ENCODE measurements at regions not wholly inside any gene's neighbourhood (a gene's known extent, or its start where the extent isn't known, plus 50 kb on each side); places are given as distances from the start of the nearest gene placed in this dataset.

DNA sequence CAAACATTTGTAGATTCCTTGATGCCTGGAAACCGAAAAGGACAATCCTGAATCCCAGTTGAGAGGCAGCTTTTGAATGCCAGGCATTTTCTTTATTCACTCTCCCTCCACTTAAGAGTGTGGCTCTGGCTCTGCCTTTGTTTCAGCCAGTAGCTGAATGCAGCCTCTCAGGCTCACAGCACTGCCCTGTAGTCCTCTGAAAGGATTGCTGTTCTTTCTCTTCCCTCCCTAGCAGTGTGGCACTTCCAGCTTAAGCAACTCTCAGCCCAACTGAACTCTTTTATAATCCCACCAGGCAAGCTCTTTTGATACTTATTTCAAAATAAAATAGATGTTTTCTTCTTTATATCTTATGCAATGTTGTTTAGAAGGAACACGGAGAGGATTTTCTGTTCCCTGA, 415.6 kb downstream of the GJA1 start:
- H3K27ac ChIP-seq: no peak overlapping the region
- TF ChIP-seq, protein P1, sequence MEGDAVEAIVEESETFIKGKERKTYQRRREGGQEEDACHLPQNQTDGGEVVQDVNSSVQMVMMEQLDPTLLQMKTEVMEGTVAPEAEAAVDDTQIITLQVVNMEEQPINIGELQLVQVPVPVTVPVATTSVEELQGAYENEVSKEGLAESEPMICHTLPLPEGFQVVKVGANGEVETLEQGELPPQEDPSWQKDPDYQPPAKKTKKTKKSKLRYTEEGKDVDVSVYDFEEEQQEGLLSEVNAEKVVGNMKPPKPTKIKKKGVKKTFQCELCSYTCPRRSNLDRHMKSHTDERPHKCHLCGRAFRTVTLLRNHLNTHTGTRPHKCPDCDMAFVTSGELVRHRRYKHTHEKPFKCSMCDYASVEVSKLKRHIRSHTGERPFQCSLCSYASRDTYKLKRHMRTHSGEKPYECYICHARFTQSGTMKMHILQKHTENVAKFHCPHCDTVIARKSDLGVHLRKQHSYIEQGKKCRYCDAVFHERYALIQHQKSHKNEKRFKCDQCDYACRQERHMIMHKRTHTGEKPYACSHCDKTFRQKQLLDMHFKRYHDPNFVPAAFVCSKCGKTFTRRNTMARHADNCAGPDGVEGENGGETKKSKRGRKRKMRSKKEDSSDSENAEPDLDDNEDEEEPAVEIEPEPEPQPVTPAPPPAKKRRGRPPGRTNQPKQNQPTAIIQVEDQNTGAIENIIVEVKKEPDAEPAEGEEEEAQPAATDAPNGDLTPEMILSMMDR (IDR thresholded peaks at IDR 0.05): no peak
- no peak for TF ChIP-seq ZFX (IDR thresholded peaks at IDR 0.05; ENCODE audit: borderline replicate concordance)

GRCh38 chr6:121853686-121854085, 418.2 kb downstream of the GJA1 start:
- TF ChIP-seq ZFX (IDR thresholded peaks at IDR 0.05; ENCODE audit: borderline replicate concordance): no peak
- TF ChIP-seq, protein P1 (IDR thresholded peaks at IDR 0.05): no peak
- no peak overlapping the region for H3K27ac ChIP-seq

DNA sequence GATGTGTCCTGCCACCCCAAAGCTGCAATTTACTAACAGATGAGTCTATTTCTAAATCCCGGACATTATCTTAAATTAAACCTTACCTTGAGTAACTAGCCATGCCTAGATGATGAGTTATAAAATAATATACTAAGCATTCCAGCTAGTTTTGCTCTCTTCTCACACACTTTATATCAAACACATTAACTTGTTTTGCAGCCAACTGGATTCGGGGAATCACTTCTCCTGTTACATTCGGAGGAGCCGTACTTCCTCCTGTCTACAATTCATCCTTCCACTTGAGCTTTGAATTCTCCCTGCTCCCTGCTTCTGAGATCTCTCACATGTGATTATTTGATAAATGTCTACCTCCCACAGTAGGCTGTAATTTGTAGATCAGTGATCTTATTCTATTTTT, 420.1 kb downstream of the GJA1 start:
- no peak overlapping the region for H3K27ac ChIP-seq
- TF ChIP-seq, protein P1 (IDR thresholded peaks at IDR 0.05): no peak
- TF ChIP-seq ZFX (IDR thresholded peaks at IDR 0.05; ENCODE audit: borderline replicate concordance): no peak

DNA sequence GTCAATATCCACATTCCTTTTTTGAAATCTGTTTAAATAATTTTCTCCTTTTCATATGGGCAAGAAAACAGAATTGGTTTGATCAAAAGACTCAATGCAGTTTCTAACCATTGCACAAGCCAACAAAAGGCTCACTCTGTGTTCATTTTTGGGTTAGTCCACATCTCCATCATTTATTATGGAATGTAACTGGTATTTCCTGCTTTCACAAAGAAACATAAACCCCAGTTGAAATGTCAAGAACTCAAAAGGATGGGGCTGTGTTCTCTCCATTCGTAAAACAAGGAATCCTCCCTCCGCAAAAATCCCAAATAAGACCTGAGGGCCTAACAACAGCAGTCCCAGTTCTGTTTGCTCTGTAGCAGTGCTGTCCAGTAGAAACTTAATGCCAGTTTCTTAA, 420.9 kb downstream of the GJA1 start:
- TF ChIP-seq, protein P1 (IDR thresholded peaks at IDR 0.05): no peak
- no peak for TF ChIP-seq ZFX (IDR thresholded peaks at IDR 0.05; ENCODE audit: borderline replicate concordance)
- no peak overlapping the region for H3K27ac ChIP-seq

GRCh38 chr6:121857551-121857950, 422.1 kb downstream of the GJA1 start:
- H3K27ac ChIP-seq: no peak overlapping the region
- no peak for TF ChIP-seq ZFX (IDR thresholded peaks at IDR 0.05; ENCODE audit: borderline replicate concordance)
- TF ChIP-seq, protein P1 (IDR thresholded peaks at IDR 0.05): no peak

GRCh38 chr6:121858310-121858709, 422.9 kb downstream of the GJA1 start:
- TF ChIP-seq, protein P1 (IDR thresholded peaks at IDR 0.05): no peak
- no peak for TF ChIP-seq ZFX (IDR thresholded peaks at IDR 0.05; ENCODE audit: borderline replicate concordance)
- H3K27ac ChIP-seq: no peak overlapping the region

DNA sequence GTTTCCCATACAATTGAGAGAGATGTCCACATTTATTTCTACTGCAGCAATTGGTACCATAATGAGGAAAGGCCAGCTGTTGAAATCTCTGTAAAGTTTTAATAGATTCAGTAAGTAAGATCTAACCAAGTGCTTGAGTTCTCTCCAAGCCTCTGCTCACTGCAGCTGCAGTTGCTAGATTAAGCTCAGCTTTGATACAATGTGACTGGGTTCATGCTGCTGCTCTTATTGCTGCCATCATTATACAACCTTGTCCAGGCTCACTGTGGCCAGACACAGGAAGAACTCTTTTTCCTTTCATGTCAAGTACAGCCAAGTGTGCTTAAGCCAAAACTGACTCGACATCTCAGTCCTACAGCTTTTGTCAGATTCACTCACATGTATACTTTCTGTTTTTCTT, 423.5 kb downstream of the GJA1 start:
- H3K27ac ChIP-seq: no peak overlapping the region
- TF ChIP-seq, protein P1 (IDR thresholded peaks at IDR 0.05): no peak
- no peak for TF ChIP-seq ZFX (IDR thresholded peaks at IDR 0.05; ENCODE audit: borderline replicate concordance)
